ENCODE measurements at regions not wholly inside any gene's neighbourhood (a gene's known extent, or its start where the extent isn't known, plus 50 kb on each side); places are given as distances from the start of the nearest gene placed in this dataset.
A peak's percentile ranks its signal among the peaks of the same experiment; 100 is the strongest.
"Not testable (repeated sequence)": the region's sequence is repeated elsewhere in the genome, so short reads cannot be mapped to it uniquely, and the experiment has no call there.

DNA sequence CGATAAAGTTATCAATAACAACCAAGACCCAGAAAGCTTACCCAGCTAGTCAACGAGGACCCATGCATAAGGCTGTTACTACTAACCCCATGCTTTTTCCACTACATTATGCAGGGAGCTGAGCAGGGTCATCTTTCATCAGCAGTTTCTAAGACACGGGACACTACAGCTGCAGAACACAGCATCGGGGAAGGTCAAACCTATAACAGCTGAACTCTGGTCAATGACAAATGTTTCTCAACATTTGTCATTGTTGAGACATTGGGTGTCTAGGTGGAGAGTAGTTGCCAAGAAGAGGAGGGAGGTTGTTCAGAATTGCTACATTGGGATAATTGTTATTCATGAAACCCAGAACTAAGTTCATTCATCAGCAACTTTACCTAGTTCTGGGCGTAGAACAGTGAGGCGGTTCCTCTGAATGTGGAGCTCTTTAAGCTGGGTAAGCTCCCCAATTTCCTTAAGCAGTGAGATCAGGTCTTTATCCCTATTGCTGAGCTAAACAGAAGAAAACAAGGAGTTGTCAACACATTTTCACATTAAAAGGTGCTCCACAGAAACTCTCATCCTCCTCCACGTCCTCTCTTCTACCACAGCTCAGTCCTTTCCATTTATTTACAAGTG, 105.6 kb downstream of the ZNF22 start:
- H3K4me3 ChIP-seq: no peak overlapping the region
- TF ChIP-seq POLR2A (IDR thresholded peaks at IDR 0.05): no peak
- no peak for TF ChIP-seq EP300 (IDR thresholded peaks at IDR 0.05)
- TF ChIP-seq, protein P1, sequence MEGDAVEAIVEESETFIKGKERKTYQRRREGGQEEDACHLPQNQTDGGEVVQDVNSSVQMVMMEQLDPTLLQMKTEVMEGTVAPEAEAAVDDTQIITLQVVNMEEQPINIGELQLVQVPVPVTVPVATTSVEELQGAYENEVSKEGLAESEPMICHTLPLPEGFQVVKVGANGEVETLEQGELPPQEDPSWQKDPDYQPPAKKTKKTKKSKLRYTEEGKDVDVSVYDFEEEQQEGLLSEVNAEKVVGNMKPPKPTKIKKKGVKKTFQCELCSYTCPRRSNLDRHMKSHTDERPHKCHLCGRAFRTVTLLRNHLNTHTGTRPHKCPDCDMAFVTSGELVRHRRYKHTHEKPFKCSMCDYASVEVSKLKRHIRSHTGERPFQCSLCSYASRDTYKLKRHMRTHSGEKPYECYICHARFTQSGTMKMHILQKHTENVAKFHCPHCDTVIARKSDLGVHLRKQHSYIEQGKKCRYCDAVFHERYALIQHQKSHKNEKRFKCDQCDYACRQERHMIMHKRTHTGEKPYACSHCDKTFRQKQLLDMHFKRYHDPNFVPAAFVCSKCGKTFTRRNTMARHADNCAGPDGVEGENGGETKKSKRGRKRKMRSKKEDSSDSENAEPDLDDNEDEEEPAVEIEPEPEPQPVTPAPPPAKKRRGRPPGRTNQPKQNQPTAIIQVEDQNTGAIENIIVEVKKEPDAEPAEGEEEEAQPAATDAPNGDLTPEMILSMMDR (IDR thresholded peaks at IDR 0.05): no peak
- TF ChIP-seq POLR2AphosphoS5 (IDR thresholded peaks at IDR 0.05): no peak
- no peak overlapping the region for H3K27ac ChIP-seq
- no peaks in the 10 kb centered on the region for H3K36me3 ChIP-seq
- no peaks in the 10 kb centered on the region for H3K4me1 ChIP-seq
- no peaks in the 10 kb centered on the region for H3K27me3 ChIP-seq
- DNase-seq (no peak), ATAC-seq (ENCODE audit: low FRiP score in 2 of 2) (no peak)
- H3K9me3 ChIP-seq: no peaks in the 10 kb centered on the region
- 61 to 67% methylated on average over 7 of the region's 7 CpGs for WGBS, 2 donors

DNA sequence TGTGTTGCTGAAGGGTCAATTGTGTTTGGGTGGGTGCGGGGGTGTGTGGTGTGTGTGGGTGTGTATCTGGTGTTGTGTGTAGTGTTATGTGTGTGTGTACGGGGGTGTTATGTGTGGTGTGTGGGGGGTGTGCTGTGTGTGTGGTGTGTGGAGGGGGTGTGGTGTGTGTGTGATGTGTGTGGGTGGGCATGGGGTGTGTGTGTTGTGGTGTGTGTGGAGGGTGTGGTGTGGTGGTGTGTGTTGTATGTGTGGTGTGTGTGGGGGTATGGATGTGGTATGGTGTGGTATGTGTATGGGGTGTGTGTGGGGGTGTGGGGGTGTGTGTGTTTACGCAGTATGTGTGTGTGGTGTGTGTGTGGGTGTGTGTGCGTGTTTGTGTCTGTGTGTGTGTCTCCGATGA, 110.8 kb downstream of the ZNF22 start:
- H3K9me3 ChIP-seq: no peaks in the 10 kb centered on the region
- WGBS, 2 donors: 94 to 98% methylated on average over 5 of the region's 5 CpGs
- no peak overlapping the region for H3K4me3 ChIP-seq
- no peaks in the 10 kb centered on the region for H3K4me1 ChIP-seq
- H3K27me3 ChIP-seq: no peaks in the 10 kb centered on the region
- H3K36me3 ChIP-seq: no peaks in the 10 kb centered on the region
- no peak overlapping the region for H3K27ac ChIP-seq
- ATAC-seq (ENCODE audit: low FRiP score in 2 of 2): peak in 1 of 2 donors; percentile 46
- TF ChIP-seq EP300 (IDR thresholded peaks at IDR 0.05) (no peak), POLR2A (IDR thresholded peaks at IDR 0.05) (no peak), POLR2AphosphoS5 (IDR thresholded peaks at IDR 0.05) (no peak)
- TF ChIP-seq, protein P1 (IDR thresholded peaks at IDR 0.05): no peak
- no peak for DNase-seq

DNA sequence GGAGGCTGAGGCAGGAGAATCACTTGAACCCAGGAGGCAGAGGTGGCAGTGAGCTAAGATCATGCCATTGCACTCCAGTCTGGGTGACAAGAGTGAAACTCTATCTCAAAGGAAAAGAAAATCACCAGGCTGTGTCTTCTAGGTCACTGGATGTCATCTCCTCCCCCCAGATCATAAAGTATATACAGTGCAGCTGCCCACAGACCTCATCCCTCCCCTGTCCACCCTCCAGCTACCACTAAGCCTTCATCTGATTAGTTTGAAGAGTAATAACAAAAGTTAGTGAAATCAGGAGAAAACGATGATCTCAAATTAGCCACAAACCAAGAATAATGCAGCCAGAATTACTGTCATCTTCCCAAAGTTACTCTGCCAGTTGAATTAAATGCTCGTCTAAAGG, 117.2 kb downstream of the ZNF22 start:
- H3K27ac ChIP-seq; ATAC-seq (ENCODE audit: low FRiP score in 2 of 2); H3K9me3 ChIP-seq; H3K4me3 ChIP-seq; H3K4me1 ChIP-seq; H3K36me3 ChIP-seq; DNase-seq; H3K27me3 ChIP-seq: not testable (repeated sequence)
- WGBS, 2 donors: 78% methylated on average over 2 of the region's 2 CpGs

DNA sequence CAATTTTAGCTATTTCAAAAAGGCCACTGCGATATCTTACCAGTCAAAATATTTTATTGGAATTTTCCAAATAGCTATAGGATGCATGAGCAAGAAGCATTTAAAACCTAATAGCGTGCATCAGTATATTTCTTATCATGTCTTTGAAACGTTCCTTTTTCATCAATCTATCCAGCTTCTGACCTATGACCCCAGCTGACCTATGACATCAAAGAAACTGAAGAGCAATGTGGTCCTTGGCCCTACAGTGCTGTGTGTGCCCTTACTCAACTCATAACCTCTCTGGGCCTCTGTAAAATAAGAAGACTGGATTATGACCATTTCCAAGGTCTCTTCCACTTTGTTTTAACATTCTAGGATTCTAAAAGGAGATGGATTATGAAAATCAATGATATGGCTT, 118.2 kb downstream of the ZNF22 start:
- H3K27me3 ChIP-seq: no peaks in the 10 kb centered on the region
- H3K4me3 ChIP-seq: no peak overlapping the region
- H3K27ac ChIP-seq: no peak overlapping the region
- ATAC-seq (ENCODE audit: low FRiP score in 2 of 2) (no peak), DNase-seq (no peak)
- H3K36me3 ChIP-seq: no peaks in the 10 kb centered on the region
- 60 to 84% methylated on average over 3 of the region's 3 CpGs for WGBS, 2 donors
- no peaks in the 10 kb centered on the region for H3K9me3 ChIP-seq
- H3K4me1 ChIP-seq: no peaks in the 10 kb centered on the region
- TF ChIP-seq EP300 (IDR thresholded peaks at IDR 0.05) (no peak), POLR2A (IDR thresholded peaks at IDR 0.05) (no peak), POLR2AphosphoS5 (IDR thresholded peaks at IDR 0.05) (no peak)

- H3K36me3 ChIP-seq; H3K27me3 ChIP-seq; H3K9me3 ChIP-seq; DNase-seq; H3K27ac ChIP-seq; H3K4me1 ChIP-seq; H3K4me3 ChIP-seq; ATAC-seq (ENCODE audit: low FRiP score in 2 of 2): not testable (repeated sequence)
- 80 to 94% methylated on average over 5 to 7 of the region's 7 CpGs for WGBS, 2 donors
Observed at GRCh38 chr10:45122180-45122860, 121.6 kb downstream of the ZNF22 start.

- 40 to 46% methylated on average over 12 of the region's 12 CpGs for WGBS, 2 donors
- no peak overlapping the region for H3K27ac ChIP-seq
- ATAC-seq (ENCODE audit: low FRiP score in 2 of 2) (no peak), DNase-seq (no peak)
- H3K4me3 ChIP-seq: no peak overlapping the region
- no peaks in the 10 kb centered on the region for H3K36me3 ChIP-seq
- no peaks in the 10 kb centered on the region for H3K27me3 ChIP-seq
- no peak for TF ChIP-seq POLR2AphosphoS5 (IDR thresholded peaks at IDR 0.05)
- TF ChIP-seq POLR2A (IDR thresholded peaks at IDR 0.05): no peak
- TF ChIP-seq, protein P1 (IDR thresholded peaks at IDR 0.05): no peak
- no peak for TF ChIP-seq EP300 (IDR thresholded peaks at IDR 0.05)
- no peaks in the 10 kb centered on the region for H3K4me1 ChIP-seq
- H3K9me3 ChIP-seq: no peaks in the 10 kb centered on the region
Observed at GRCh38 chr10:45135443-45136198, 134.9 kb downstream of the ZNF22 start.

Measured in upper lobe of left lung (tissue), 6 donors.